ENCODE measurements at regions not wholly inside any gene's neighbourhood (a gene's known extent, or its start where the extent isn't known, plus 50 kb on each side); places are given as distances from the start of the nearest gene placed in this dataset.

GRCh38 chr13:70666883-70667556 is 558.8 kb upstream of the KLHL1 start:
- no peak for DNase-seq (ENCODE audit: low read depth, low spot score)

DNA sequence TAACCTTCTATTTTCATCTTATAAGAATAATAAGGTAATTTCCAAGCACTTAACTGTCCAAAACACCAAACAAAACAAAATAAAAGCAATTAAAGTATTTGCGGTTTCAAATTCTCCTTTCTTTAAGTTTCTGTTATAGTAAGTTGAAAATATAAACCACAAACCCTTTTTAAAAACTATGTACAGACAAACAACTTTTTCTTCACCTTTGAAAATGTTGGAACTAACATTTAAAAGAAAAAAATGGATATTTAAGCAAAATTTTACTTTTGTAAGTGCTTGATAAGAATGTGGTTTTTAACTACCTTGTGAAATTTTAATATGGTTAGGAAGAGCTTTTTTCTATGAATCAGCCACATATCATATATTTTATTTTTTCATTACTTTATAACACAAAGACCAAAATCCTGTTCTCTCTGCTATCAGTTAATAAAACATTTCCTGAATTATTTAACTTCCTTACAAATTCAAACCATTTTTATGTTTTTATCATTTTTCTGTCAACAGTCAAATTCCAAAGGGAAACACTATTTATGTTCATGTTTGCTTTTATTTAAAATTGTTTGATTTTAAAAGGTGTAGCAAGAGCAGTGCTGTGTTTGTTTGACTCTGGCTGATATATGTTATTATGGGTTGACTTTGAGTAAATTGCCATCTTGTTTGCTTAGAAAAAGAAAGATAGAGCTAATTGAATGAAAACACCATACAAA is 554.1 kb upstream of the KLHL1 start:
- no peak for DNase-seq (ENCODE audit: low read depth, low spot score)

- no peak for DNase-seq (ENCODE audit: low read depth, low spot score)
Measured at GRCh38 chr13:70644052-70644451, 535.8 kb upstream of the KLHL1 start.

DNA sequence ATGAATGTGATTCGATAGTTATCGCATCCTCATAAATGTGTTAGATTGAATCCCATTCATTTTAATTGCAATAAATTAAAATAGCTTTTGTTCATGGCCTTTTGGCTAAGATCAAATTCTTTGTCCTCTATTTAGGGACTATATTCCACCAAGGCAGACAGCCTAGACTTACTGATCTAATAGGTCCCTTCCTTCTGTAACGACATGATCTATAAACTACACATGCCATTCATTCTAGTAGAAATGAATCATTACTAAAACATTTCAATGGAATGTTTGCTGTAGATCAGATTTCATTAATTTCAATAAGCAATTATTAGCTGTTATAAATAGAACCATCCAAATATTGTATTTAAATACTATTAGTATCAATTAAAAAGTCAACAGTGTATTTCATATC is 526.6 kb upstream of the KLHL1 start:
- no peak for DNase-seq (ENCODE audit: low read depth, low spot score)

GRCh38 chr13:70630247-70630646 is 522.0 kb upstream of the KLHL1 start:
- DNase-seq (ENCODE audit: low read depth, low spot score) = no peak

- no peak for DNase-seq (ENCODE audit: low read depth, low spot score)
Measured at GRCh38 chr13:70623239-70623638, 515.0 kb upstream of the KLHL1 start.

GRCh38 chr13:70622796-70623195 is 514.5 kb upstream of the KLHL1 start:
- DNase-seq (ENCODE audit: low read depth, low spot score) = no peak

GRCh38 chr13:70619936-70620335 is 511.7 kb upstream of the KLHL1 start:
- DNase-seq (ENCODE audit: low read depth, low spot score) = no peak

- DNase-seq (ENCODE audit: low read depth, low spot score) = no peak
Measured at GRCh38 chr13:70616847-70617246, 508.6 kb upstream of the KLHL1 start.

DNA sequence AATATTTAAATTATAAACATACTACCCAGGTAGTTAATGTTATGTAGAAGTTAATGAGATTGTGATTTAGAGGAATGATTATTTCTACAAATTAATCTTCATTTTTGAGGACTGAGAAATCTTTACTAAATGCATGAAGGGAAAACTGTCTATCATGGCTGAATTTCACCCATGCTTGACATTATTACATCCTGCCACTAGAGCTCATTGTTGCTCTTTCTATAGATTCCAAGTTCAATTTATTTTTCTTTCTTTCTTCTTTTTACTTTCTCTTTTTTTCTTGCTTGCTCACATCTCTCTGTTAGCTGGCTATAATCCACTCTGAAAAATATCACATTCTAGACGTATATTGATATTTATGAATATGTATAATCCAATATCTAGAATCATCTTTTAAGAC is 505.0 kb upstream of the KLHL1 start:
- DNase-seq (ENCODE audit: low read depth, low spot score) = no peak

GRCh38 chr13:70612881-70613280 is 504.6 kb upstream of the KLHL1 start:
- no peak for DNase-seq (ENCODE audit: low read depth, low spot score)

DNA sequence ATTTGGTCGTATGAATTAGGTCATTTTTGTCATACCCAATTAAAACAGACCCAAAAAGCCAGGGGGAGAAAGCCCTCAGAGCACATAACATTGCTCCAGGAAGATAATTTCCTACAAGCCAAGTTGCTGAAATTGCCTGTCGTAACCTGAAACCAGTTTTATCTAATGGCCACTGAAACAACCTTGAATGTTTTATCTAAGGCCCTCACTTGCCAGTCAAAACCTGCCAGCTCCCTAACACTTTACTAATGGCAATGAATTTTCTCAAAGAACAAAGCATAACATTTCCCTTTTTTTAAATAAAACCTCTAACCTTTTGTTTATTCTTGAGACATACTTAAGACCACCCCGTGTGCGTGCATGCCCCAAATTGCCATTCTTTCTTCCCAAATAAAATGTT is 496.2 kb upstream of the KLHL1 start:
- DNase-seq (ENCODE audit: low read depth, low spot score) = no peak

DNA sequence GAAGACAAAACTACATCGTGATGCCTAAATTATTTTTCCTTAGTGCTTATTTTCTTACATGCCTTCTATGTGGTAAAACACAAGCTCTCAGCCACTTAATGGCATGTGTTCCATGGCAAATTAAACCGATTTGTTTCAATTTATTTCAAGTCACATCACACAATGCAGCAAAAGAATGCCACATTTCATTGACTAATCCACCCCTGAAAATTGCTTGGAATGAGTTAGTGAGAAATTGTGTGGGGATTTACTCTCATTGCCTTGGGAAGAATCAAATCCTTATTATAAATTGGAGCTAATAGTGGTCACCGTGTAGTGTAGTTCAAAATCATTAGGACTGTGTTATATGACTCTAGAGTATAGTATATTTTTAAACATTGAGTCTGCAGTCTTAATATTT is 485.5 kb upstream of the KLHL1 start:
- no peak for DNase-seq (ENCODE audit: low read depth, low spot score)

- no peak for DNase-seq (ENCODE audit: low read depth, low spot score)
Measured at GRCh38 chr13:70585109-70585508, 476.9 kb upstream of the KLHL1 start.

- DNase-seq (ENCODE audit: low read depth, low spot score) = no peak
Measured at GRCh38 chr13:70580825-70581224, 472.6 kb upstream of the KLHL1 start.

GRCh38 chr13:70579941-70580340 is 471.7 kb upstream of the KLHL1 start:
- DNase-seq (ENCODE audit: low read depth, low spot score) = no peak

- no peak for DNase-seq (ENCODE audit: low read depth, low spot score)
Measured at GRCh38 chr13:70571221-70571620, 463.0 kb upstream of the KLHL1 start.

DNA sequence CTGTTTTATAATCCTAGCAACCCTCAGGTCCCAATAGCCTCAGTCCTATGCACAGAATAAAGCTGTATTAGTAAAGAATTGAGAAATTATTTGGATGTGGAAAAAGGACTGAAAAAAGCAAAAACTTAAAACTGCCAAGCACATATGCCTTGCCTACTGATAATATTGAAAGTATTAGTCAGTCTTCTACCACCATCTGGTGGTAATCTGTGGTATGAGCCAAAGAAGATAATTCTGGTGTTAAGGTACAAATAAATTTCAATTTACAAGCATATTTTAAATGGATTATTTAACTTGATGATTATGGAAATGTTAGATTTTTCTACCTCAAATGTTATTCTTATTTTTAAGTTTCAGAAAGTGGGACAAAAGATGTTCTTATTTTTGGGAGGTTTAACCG is 460.3 kb upstream of the KLHL1 start:
- peak; percentile 38 for DNase-seq (ENCODE audit: low read depth, low spot score)

- DNase-seq (ENCODE audit: low read depth, low spot score) = no peak
Measured at GRCh38 chr13:70544706-70545105, 436.5 kb upstream of the KLHL1 start.

- no peak for DNase-seq (ENCODE audit: low read depth, low spot score)
Measured at GRCh38 chr13:70541451-70541850, 433.2 kb upstream of the KLHL1 start.

DNA sequence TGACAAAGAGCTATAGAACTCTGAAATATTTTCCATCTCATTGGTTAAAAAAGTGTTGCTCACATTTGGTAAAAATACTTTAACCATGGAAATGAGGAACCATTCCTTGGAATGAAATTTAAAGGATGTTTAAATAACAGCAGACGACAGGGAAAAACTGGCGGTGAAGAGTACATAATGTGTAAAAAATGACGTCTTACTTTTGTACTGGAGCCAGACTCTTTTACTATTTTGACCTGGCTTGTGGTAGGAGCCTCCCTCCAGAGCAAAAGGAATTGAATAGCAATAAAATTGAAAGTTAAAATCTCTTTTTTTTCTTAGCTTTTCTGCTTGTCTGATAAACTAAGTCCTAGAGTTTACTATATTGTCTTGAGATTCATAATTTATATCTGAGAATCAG is 426.2 kb upstream of the KLHL1 start:
- DNase-seq (ENCODE audit: low read depth, low spot score) = no peak

DNA sequence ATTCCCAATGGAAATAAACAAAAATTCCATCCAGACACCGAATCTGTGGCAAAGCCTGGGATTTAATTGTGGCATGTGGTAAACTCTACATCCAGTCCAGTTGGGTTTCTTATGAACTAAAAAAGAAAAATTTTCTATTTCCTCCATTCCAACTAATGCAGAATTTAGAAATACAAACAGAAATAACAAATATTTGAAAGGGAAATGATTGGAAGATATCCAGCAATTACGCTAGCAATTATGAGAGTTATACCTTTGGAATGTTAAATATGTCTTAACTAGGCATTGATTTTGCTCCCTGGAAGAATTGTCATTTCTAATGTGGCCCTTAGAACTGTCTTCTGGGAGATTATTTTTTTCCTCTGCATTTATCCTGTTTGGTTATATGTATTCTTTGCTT is 421.4 kb upstream of the KLHL1 start:
- no peak for DNase-seq (ENCODE audit: low read depth, low spot score)

- DNase-seq (ENCODE audit: low read depth, low spot score) = no peak
Measured at GRCh38 chr13:70527599-70527998, 419.3 kb upstream of the KLHL1 start.

DNA sequence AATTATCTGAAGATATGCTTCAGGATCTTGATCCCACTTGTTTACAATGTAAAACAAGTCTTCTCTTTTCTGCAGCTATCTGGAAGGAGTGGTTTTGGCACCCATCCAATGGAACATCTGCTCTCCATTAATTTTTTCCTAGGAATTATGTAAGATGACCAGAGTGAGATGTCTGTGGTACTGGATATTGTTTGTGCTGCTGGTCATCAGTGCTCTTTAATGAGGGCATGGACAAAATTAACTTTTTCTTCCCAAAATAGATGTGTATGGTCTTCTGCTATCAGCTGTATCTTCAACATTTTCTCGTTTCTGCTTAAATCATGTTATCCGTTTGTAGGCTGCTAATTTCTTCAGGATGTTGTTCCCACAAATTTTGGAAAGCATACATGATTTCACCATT is 415.4 kb upstream of the KLHL1 start:
- DNase-seq (ENCODE audit: low read depth, low spot score) = peak; percentile 40
